ENCODE measurements at regions not wholly inside any gene's neighbourhood (a gene's known extent, or its start where the extent isn't known, plus 50 kb on each side); places are given as distances from the start of the nearest gene placed in this dataset.

- TF ChIP-seq, protein P1, sequence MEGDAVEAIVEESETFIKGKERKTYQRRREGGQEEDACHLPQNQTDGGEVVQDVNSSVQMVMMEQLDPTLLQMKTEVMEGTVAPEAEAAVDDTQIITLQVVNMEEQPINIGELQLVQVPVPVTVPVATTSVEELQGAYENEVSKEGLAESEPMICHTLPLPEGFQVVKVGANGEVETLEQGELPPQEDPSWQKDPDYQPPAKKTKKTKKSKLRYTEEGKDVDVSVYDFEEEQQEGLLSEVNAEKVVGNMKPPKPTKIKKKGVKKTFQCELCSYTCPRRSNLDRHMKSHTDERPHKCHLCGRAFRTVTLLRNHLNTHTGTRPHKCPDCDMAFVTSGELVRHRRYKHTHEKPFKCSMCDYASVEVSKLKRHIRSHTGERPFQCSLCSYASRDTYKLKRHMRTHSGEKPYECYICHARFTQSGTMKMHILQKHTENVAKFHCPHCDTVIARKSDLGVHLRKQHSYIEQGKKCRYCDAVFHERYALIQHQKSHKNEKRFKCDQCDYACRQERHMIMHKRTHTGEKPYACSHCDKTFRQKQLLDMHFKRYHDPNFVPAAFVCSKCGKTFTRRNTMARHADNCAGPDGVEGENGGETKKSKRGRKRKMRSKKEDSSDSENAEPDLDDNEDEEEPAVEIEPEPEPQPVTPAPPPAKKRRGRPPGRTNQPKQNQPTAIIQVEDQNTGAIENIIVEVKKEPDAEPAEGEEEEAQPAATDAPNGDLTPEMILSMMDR (IDR thresholded peaks at IDR 0.05): no peak
- no peak for TF ChIP-seq POLR2A (IDR thresholded peaks at IDR 0.05)
Measured at GRCh38 chr19:28281676-28282075, 931.3 kb downstream of the UQCRFS1 start.
